GM19468 (cell line): ENCODE measurements at regions not wholly inside any gene's neighbourhood (a gene's known extent, or its start where the extent isn't known, plus 50 kb on each side); places are given as distances from the start of the nearest gene placed in this dataset.

Experiments
- ATAC-seq: cut with Tn5 transposase; IDR thresholded peaks from one replicate; pipeline ENCODE4 v1.9.1; 2021; ENCODE audit warnings: mild to moderate bottlenecking, moderate library complexity, moderate number of reproducible peaks; ENCODE audit not compliant: unreplicated experiment; ENCODE audit errors: extremely low read depth

GRCh38 chr7:22920672-22921071, 93.3 kb downstream of the HYCC1 start:
- no peak for ATAC-seq

- ATAC-seq, result no peak
Measured at GRCh38 chr7:22913158-22913557, 90.5 kb upstream of the TOMM7 start.

GRCh38 chr7:22911889-22912288, 89.2 kb upstream of the TOMM7 start:
- ATAC-seq, result no peak

GRCh38 chr7:22909917-22910316, 87.3 kb upstream of the TOMM7 start:
- ATAC-seq, result no peak

- no peak for ATAC-seq
Measured at GRCh38 chr7:22907805-22908204, 85.2 kb upstream of the TOMM7 start.

- no peak for ATAC-seq
Measured at GRCh38 chr7:22900784-22901183, 78.1 kb upstream of the TOMM7 start.

- no peak for ATAC-seq
Measured at GRCh38 chr7:22900101-22900500, 77.5 kb upstream of the TOMM7 start.

GRCh38 chr7:22896917-22897316, 74.3 kb upstream of the TOMM7 start:
- ATAC-seq, result no peak

- ATAC-seq, result no peak
Measured at GRCh38 chr7:22895828-22896165, 73.1 kb upstream of the TOMM7 start.

- ATAC-seq, result no peak
Measured at GRCh38 chr7:22895140-22895827, 72.6 kb upstream of the TOMM7 start.

- no peak for ATAC-seq
Measured at GRCh38 chr7:22894546-22894945, 71.9 kb upstream of the TOMM7 start.

GRCh38 chr7:22890773-22891172, 68.1 kb upstream of the TOMM7 start:
- ATAC-seq, result no peak

- peak; percentile 85 for ATAC-seq
Measured at GRCh38 chr7:22885797-22886261, 63.2 kb upstream of the TOMM7 start.

GRCh38 chr7:22884911-22885788, 62.5 kb upstream of the TOMM7 start:
- peak; percentile 22 for ATAC-seq

- no peak for ATAC-seq
Measured at GRCh38 chr7:22882106-22882505, 59.5 kb upstream of the TOMM7 start.

- no peak for ATAC-seq
Measured at GRCh38 chr7:22879709-22880306, 57.2 kb upstream of the TOMM7 start.

- ATAC-seq, result no peak
Measured at GRCh38 chr7:22879280-22879679, 56.6 kb upstream of the TOMM7 start.

- ATAC-seq, result no peak
Measured at GRCh38 chr7:22876986-22877729, 54.5 kb upstream of the TOMM7 start.

GRCh38 chr7:22875470-22875869, 52.8 kb upstream of the TOMM7 start:
- no peak for ATAC-seq

- ATAC-seq, result no peak
Measured at GRCh38 chr7:22874904-22875303, 52.3 kb upstream of the TOMM7 start.
